Myocyte (in vitro differentiated cells): ENCODE measurements at regions not wholly inside any gene's neighbourhood (a gene's known extent, or its start where the extent isn't known, plus 50 kb on each side); places are given as distances from the start of the nearest gene placed in this dataset.
A peak's percentile ranks its signal among the peaks of the same experiment; 100 is the strongest.
"Not testable (repeated sequence)": the region's sequence is repeated elsewhere in the genome, so short reads cannot be mapped to it uniquely, and the experiment has no call there.

ENCODE experiments used
- DNase-seq: peaks from one replicate; pipeline ENCODE4 v3.0.0-alpha.2; 2012; ENCODE audit warnings: low read depth

GRCh38 chr4:82247629-82248028, 126.2 kb downstream of the HNRNPD start:
- no peak for DNase-seq

GRCh38 chr4:82247171-82247570, 126.6 kb downstream of the HNRNPD start:
- DNase-seq, result no peak

DNA sequence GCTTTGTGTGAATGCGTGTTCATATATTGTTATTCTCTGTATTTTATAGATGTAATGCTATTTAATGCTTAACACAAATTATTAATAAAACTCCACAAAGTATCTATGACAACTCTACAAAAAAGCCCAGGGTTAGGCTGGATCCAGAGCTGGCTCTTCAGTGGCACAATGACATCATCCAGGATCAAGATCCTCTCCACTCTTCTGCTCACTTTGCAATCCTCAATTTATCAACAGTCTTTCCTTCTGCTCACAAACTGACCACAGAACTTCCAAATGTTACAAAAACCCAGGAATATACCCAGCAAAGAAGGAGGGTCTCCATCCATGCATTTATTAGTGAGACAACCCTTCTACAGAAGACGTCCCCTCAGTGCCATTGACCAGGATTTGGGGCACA, 132.3 kb downstream of the HNRNPD start:
- DNase-seq, result no peak

- DNase-seq, result no peak
These were observed 133.4 kb downstream of the HNRNPD start for GRCh38 chr4:82240410-82240809.

GRCh38 chr4:82237142-82237541, 136.6 kb downstream of the HNRNPD start:
- DNase-seq, result not testable (repeated sequence)

DNA sequence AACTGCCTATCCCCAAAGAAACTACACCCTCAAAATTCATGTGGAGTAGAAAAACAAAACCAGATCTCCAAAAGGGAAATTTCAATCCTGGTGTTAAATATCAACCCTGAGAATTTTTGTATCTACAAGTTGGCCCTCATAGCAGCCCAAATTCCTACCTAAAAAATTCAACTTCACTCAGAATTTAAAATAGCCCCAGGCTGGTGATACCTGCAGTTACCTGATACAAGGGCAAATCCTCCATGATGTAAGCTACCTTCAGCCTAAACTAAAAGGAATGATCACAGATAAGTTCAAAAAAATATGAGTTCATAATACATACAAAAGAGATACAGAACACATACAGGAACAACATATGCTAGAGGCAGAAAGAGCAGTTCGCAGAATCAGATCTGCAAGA, 138.4 kb downstream of the HNRNPD start:
- DNase-seq, result no peak

GRCh38 chr4:82232891-82233290, 140.9 kb downstream of the HNRNPD start:
- no peak for DNase-seq

- no peak for DNase-seq
These were observed 142.0 kb downstream of the HNRNPD start for GRCh38 chr4:82231806-82232205.

DNA sequence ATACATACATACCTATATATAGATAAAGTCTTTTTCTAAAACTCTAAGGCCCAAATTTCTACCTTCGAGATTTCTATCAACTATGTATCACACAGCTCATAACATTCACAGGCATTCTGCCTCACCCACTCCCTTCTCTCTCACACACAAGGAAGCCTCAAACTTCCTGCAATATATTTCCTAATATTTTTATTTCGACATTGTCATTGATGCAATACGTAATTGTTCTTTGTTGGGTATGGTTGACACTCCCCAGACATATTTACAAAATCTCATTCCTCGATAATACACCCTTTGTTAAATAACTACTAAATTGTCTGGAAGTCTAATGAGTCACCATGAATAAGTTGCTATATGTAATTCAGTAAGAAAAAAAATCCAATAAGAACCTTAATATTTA, 143.5 kb downstream of the HNRNPD start:
- DNase-seq, result no peak

DNA sequence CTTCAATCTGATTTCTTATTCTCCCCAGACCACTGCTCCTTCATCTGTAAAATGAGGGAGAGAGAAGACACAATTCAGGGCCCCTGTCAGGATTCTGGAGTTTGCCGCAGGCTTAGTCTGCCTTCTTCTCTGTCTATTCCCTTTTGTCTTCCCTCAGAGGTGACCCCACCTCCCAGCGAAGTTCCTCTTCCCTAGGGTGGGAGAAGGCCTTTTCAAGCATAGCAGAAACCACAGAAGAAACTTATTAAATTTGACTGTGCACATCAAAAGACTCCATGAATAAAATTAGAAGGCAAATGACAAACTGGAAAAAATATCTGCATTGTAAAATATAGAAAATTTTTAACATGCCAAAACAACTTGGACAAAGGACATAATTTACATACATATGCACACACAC, 148.8 kb downstream of the HNRNPD start:
- DNase-seq, result no peak

DNA sequence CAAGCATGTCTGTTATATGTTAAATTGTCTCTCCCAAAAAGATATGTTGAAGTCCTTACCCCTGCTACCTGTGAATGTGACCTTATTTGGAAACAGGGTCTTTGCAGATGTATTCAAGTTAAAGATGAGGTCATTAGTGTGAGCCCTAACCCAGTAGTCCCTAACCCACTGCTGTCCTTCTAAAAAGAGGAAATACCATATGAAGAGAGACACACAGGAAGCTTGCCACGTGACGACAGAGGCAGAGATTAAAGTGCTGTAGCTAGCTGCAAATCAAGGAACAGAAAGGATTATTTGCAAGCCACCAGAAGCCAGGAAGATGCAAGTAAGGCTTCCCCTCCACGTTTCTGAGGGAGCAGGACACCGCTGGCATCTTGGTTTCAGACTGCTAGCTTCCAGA, 150.1 kb downstream of the HNRNPD start:
- no peak for DNase-seq

GRCh38 chr4:82219346-82219745, 154.4 kb downstream of the HNRNPD start:
- DNase-seq, result no peak

DNA sequence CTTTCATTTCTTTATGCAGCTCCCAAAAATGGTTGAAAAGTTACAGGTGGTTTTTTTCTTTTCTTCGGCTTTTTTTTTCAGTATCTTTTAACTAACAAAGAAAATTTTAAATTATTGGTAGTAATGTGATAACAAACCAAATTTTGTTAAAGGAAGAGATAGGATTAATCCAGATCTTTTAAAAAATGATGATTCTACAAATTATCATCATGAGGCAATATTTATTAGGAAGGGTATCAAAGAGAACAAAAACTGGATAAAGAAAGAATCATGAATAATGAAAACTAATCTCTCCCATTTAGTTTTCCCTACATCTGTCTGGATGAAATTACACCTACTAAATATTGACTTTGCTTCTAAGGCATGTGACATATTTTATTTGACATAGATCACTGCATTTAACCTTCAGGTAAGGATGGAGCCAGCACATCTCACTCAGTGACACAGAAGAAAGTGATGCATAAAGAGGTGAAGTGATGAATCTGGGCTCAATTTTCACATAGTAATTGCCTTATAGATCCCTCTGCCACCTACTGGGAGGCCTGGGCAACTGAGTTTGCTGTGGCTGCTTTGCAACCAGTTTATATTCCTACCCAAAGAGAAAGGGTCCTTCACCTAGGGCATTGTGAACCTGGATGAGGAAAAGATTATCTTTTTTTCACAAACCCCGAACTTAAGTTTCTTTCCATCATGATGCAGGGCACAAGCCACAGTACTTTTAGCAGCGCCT, 155.6 kb downstream of the HNRNPD start:
- DNase-seq, result no peak

GRCh38 chr4:82216219-82216618, 157.6 kb downstream of the HNRNPD start:
- DNase-seq, result no peak

GRCh38 chr4:82215800-82216199, 158.0 kb downstream of the HNRNPD start:
- DNase-seq, result no peak

GRCh38 chr4:82215039-82215438, 158.8 kb downstream of the HNRNPD start:
- DNase-seq, result no peak

GRCh38 chr4:82213485-82214417, 160.0 kb downstream of the HNRNPD start:
- DNase-seq, result no peak

DNA sequence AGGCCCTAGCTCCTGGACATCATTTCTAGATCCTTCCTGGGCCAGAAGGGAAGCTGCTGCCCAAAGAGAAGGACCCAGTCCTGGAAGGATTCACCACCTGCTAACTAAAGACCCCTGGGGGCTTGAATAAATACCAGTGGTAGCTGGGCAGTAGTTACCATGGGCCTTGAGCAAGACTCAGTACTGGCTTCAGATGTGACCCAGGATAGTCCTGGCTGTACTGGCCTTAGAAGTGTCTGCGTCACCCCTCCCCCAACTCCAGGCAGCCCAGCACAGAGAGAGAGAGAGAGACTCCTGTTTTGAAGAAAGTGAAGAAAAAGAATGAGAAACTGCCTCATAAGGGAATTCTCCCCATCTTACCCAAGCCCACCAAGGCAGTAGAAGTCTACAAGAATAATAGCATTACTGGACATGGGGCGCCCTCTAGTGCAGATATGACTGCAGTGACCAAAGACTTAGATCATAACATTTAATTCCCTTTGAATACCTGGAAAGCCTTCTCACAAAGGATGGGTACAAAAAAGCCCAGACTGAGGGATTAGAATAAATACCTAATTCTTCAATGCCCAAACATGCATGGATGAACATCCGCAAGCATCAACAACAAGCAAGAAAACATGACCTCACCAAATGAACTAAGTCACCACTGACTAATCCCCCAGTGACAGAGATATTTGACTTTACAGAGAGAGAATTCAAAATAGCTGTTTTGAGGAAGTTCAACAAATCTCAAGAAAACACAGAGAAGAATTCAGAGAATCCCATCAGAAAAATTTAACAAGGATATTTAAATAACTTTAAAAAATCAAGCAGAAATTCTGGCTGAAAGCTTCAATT, 171.8 kb downstream of the HNRNPD start:
- peak; percentile 33 for DNase-seq

DNA sequence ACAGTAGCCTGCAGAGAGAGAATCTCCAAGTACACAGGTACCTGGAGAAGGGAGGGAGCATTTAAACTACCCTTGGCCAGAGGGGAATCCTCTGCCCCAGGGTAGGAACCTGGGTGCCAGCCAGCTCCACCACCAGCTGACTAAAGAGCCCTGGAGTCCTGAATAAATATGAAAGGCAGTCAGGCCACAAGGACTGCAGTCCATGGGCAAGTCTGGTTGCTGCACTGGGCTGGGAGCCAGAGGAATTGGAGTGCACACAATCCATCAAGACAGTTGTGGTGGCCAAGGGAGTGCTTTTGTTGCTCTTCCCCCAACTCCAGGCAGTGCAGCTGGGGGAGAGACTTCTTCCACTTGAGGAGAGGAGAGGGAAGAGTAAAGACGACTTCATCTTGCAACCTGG, 172.5 kb downstream of the HNRNPD start:
- DNase-seq, result peak; percentile 68

- DNase-seq, result no peak
These were observed 173.7 kb downstream of the HNRNPD start for GRCh38 chr4:82200046-82200445.

GRCh38 chr4:82194329-82194728, 179.5 kb downstream of the HNRNPD start:
- DNase-seq, result no peak
